ENCODE measurements at regions not wholly inside any gene's neighbourhood (a gene's known extent, or its start where the extent isn't known, plus 50 kb on each side); places are given as distances from the start of the nearest gene placed in this dataset.

DNA sequence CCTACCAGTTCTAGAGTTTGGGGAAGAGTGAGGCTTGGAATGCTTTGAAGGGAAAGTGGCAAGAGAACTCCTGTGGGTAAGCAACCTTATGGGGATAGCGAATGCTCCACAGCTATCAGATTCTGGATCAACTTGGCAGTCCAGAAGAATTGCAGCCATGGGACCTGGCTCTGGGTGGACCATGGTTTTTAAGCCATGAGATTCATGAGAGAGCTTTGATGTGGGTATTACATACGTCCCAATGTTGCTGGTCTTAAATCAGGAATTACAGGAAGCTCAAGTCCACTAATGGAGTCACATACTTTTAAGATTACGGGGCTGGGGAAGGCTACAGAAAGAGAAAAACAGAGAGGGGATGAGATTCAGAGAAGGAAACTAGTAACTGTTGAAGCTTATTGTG lies 142.5 kb upstream of the ELAC2 start:
- H3K4me3 ChIP-seq, result no peak overlapping the region
- TF ChIP-seq, protein P1, sequence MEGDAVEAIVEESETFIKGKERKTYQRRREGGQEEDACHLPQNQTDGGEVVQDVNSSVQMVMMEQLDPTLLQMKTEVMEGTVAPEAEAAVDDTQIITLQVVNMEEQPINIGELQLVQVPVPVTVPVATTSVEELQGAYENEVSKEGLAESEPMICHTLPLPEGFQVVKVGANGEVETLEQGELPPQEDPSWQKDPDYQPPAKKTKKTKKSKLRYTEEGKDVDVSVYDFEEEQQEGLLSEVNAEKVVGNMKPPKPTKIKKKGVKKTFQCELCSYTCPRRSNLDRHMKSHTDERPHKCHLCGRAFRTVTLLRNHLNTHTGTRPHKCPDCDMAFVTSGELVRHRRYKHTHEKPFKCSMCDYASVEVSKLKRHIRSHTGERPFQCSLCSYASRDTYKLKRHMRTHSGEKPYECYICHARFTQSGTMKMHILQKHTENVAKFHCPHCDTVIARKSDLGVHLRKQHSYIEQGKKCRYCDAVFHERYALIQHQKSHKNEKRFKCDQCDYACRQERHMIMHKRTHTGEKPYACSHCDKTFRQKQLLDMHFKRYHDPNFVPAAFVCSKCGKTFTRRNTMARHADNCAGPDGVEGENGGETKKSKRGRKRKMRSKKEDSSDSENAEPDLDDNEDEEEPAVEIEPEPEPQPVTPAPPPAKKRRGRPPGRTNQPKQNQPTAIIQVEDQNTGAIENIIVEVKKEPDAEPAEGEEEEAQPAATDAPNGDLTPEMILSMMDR (IDR thresholded peaks at IDR 0.05), result no peak
- no peak for DNase-seq
- H3K36me3 ChIP-seq (ENCODE audit: low read depth), result no peaks in the 10 kb centered on the region
- no peak for ATAC-seq
- H3K4me1 ChIP-seq (ENCODE audit: low read depth), result no peaks in the 10 kb centered on the region
- intact Hi-C loops (cut with DNase I, micrococcal nuclease), result no loop called here
- H3K9me3 ChIP-seq, result no peaks in the 10 kb centered on the region

DNA sequence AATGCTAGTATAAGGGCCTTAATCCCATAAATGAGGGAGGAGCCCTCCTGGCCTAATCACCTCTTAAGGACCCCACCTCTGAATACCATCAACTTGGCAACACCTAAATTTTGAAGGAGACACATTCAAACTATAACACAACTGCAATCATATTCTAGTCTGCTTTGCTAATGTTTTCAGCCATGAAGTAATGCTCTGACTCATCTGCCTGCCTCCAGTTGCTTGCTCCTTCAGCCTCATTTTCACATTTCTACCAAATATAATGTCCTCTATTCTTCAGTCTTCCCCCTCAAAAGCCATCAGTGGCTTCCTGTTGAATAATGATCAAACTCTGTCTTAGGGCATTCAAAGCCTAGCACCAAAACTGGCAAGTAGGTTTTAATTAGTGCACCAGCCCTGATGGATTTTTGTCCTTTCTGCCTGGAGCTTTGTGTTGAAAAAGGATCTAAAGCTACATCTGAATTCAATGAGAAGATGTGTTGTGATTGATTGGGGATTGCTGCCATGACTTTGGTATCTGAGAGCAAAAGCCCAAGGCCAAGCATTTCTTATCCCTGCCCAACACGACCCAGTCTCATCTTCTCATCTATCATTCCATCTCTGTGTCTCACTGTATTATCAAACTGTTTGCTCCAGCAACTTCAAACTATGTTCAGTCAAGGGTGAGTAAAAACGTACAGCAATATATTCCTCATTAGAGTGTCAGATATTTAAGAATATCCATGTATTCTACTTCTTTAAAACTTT lies 140.8 kb upstream of the ELAC2 start:
- intact Hi-C loops (cut with DNase I, micrococcal nuclease), result no loop called here
- TF ChIP-seq, protein P1 (IDR thresholded peaks at IDR 0.05), result no peak
- ATAC-seq, result no peak
- no peak for DNase-seq
- Histone ChIP-seq H3K4me1 (ENCODE audit: low read depth) (no peaks in the 10 kb centered on the region), H3K9me3 (no peaks in the 10 kb centered on the region), H3K4me3 (no peak overlapping the region), H3K36me3 (ENCODE audit: low read depth) (no peaks in the 10 kb centered on the region)

DNA sequence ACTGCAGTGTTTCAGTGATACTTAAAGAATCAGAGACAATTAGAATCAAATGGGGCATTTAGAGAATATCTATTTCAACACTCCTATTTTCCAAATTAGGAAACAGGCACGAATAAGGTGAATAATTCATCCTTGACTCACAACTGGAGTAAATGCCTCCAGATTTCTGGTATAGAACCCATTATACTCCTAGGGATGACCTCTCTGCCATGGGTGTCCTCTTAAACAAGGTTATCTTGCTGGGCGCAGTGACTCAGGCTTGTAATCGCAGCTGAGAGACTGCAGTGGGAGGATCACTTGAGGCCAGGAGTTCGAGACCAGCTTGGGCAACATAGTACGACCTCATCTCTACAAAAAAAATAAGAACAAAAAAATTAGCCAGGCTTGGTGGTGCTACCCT lies 139.8 kb upstream of the ELAC2 start:
- TF ChIP-seq, protein P1 (IDR thresholded peaks at IDR 0.05), result no peak
- intact Hi-C loops (cut with DNase I, micrococcal nuclease), result no loop called here
- Histone ChIP-seq H3K36me3 (ENCODE audit: low read depth) (no peaks in the 10 kb centered on the region), H3K4me1 (ENCODE audit: low read depth) (no peaks in the 10 kb centered on the region), H3K9me3 (no peaks in the 10 kb centered on the region), H3K4me3 (no peak overlapping the region)
- no peak for ATAC-seq
- DNase-seq, result no peak

DNA sequence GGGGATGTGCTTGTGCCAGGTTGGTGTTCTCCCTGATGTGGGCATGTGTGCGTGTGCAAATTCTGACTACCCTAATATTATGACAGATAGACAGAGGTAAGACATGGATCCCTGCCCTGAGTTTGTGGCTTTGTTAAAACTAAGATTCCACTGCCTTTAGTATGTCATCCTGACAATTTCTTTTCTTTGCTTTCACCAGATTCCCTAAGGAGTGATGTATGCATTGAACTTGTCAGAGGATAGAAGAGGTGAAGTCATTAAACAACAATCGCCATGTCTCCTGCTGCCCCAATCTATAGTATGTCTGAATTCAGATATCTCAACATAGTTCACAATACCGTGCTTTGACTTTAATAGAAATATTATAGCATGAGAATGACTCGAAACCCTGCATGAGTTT lies 137.1 kb upstream of the ELAC2 start:
- no peaks in the 10 kb centered on the region for H3K36me3 ChIP-seq (ENCODE audit: low read depth)
- DNase-seq (no peak), ATAC-seq (no peak)
- H3K4me3 ChIP-seq, result no peak overlapping the region
- H3K4me1 ChIP-seq (ENCODE audit: low read depth), result no peaks in the 10 kb centered on the region
- intact Hi-C loops (cut with DNase I, micrococcal nuclease), result no loop called here
- TF ChIP-seq, protein P1 (IDR thresholded peaks at IDR 0.05), result no peak
- no peaks in the 10 kb centered on the region for H3K9me3 ChIP-seq

DNA sequence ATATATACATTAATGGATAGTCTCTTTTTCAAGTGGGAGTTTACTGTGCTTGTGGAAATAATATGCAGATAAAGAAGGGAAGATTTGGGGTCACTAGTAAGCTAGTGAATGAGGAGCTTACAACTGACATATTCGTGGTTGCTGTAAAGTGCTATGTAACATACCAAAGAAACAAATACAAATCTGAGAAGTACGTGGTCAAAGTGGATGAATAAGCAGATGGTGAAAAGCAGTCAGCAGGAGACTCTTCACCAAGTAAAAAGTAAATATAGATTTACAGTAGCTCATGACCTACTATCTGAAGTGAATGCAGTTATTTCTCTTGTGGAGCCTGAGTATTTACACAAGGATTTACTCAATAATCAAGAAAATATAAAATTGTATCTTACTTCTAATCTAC lies 136.6 kb upstream of the ELAC2 start:
- DNase-seq (no peak), ATAC-seq (no peak)
- Histone ChIP-seq H3K36me3 (ENCODE audit: low read depth) (no peaks in the 10 kb centered on the region), H3K4me3 (no peak overlapping the region), H3K4me1 (ENCODE audit: low read depth) (no peaks in the 10 kb centered on the region), H3K9me3 (no peaks in the 10 kb centered on the region)
- intact Hi-C loops (cut with DNase I, micrococcal nuclease), result no loop called here
- TF ChIP-seq, protein P1 (IDR thresholded peaks at IDR 0.05), result no peak

DNA sequence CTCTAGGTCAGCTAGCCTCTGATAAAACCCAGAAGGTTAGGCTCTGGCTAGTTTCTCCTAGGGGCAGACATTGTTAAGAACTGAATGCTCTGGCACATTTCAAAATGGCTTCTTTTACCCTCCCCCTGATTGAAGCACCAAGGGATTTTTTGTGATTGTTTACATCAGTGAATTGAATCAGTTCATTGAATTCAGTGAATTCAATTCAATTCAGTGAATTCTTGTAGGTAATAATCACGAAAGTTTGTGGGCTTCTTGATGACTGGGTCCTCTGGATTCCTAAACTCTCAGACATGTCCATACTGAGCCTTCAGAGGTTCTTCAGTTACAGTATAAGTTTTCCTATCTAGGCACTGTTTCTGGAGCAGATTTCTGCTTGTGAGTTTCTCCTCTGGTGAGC lies 135.2 kb upstream of the ELAC2 start:
- H3K4me1 ChIP-seq (ENCODE audit: low read depth), result no peaks in the 10 kb centered on the region
- H3K4me3 ChIP-seq, result no peak overlapping the region
- DNase-seq, result no peak
- H3K9me3 ChIP-seq, result no peaks in the 10 kb centered on the region
- H3K36me3 ChIP-seq (ENCODE audit: low read depth), result no peaks in the 10 kb centered on the region
- ATAC-seq, result no peak
- intact Hi-C loops (cut with DNase I, micrococcal nuclease), result no loop called here
- TF ChIP-seq, protein P1 (IDR thresholded peaks at IDR 0.05), result no peak
